ENCODE measurements at regions not wholly inside any gene's neighbourhood (a gene's known extent, or its start where the extent isn't known, plus 50 kb on each side); places are given as distances from the start of the nearest gene placed in this dataset.

- TF ChIP-seq FOXK2 (IDR thresholded peaks at IDR 0.05) (no peak), FOXA1 (IDR thresholded peaks at IDR 0.05) (no peak), LEF1 (IDR thresholded peaks at IDR 0.05; ENCODE audit: borderline replicate concordance) (no peak), SUZ12 (IDR thresholded peaks at IDR 0.05) (no peak), CTBP1 (IDR thresholded peaks at IDR 0.05; ENCODE audit: borderline replicate concordance) (no peak), ELF4 (IDR thresholded peaks at IDR 0.05) (no peak), SP1 (IDR thresholded peaks at IDR 0.05) (no peak), BHLHE40 (IDR thresholded peaks at IDR 0.05; ENCODE audit: borderline replicate concordance) (no peak)
- TF ChIP-seq, protein P1, sequence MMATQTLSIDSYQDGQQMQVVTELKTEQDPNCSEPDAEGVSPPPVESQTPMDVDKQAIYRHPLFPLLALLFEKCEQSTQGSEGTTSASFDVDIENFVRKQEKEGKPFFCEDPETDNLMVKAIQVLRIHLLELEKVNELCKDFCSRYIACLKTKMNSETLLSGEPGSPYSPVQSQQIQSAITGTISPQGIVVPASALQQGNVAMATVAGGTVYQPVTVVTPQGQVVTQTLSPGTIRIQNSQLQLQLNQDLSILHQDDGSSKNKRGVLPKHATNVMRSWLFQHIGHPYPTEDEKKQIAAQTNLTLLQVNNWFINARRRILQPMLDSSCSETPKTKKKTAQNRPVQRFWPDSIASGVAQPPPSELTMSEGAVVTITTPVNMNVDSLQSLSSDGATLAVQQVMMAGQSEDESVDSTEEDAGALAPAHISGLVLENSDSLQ (IDR thresholded peaks at IDR 0.05), result no peak
These were observed 92.7 kb downstream of the TENT5D start for GRCh38 chrX:80512924-80513323.
